ENCODE measurements at regions not wholly inside any gene's neighbourhood (a gene's known extent, or its start where the extent isn't known, plus 50 kb on each side); places are given as distances from the start of the nearest gene placed in this dataset.

DNA sequence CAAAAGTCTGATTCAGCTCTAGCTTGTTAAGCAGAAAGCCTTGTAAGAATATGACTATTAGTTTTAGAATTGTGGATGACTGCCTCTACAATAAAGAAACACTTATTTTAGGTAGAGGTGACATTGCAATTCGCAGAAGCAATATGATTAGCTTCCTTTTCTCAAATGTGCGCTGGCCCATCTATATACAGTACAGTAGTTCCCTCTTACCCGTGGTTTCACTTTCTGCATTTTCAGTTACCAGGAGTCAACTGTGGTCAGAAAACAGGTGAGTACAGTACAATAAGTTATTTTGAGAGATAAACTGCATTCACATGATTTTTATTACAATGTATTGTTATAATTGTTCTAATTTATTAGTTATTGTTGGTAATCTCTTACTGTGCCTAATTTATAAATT is 405.1 kb downstream of the GPD2 start:
- TF ChIP-seq, protein P1, sequence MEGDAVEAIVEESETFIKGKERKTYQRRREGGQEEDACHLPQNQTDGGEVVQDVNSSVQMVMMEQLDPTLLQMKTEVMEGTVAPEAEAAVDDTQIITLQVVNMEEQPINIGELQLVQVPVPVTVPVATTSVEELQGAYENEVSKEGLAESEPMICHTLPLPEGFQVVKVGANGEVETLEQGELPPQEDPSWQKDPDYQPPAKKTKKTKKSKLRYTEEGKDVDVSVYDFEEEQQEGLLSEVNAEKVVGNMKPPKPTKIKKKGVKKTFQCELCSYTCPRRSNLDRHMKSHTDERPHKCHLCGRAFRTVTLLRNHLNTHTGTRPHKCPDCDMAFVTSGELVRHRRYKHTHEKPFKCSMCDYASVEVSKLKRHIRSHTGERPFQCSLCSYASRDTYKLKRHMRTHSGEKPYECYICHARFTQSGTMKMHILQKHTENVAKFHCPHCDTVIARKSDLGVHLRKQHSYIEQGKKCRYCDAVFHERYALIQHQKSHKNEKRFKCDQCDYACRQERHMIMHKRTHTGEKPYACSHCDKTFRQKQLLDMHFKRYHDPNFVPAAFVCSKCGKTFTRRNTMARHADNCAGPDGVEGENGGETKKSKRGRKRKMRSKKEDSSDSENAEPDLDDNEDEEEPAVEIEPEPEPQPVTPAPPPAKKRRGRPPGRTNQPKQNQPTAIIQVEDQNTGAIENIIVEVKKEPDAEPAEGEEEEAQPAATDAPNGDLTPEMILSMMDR (IDR thresholded peaks at IDR 0.05; ENCODE audit: low read length): no peak
- TF ChIP-seq EZH2 (IDR thresholded peaks at IDR 0.05; ENCODE audit: borderline replicate concordance, low read length): no peak

Measured in OCI-LY1 (cell line).